Amniotic epithelial cell (primary cell): ENCODE measurements at regions not wholly inside any gene's neighbourhood (a gene's known extent, or its start where the extent isn't known, plus 50 kb on each side); places are given as distances from the start of the nearest gene placed in this dataset.

ENCODE experiments used
- DNase-seq: peaks from one replicate; pipeline ENCODE4 v3.0.0-alpha.2; 2010; ENCODE audit warnings: low read depth

DNA sequence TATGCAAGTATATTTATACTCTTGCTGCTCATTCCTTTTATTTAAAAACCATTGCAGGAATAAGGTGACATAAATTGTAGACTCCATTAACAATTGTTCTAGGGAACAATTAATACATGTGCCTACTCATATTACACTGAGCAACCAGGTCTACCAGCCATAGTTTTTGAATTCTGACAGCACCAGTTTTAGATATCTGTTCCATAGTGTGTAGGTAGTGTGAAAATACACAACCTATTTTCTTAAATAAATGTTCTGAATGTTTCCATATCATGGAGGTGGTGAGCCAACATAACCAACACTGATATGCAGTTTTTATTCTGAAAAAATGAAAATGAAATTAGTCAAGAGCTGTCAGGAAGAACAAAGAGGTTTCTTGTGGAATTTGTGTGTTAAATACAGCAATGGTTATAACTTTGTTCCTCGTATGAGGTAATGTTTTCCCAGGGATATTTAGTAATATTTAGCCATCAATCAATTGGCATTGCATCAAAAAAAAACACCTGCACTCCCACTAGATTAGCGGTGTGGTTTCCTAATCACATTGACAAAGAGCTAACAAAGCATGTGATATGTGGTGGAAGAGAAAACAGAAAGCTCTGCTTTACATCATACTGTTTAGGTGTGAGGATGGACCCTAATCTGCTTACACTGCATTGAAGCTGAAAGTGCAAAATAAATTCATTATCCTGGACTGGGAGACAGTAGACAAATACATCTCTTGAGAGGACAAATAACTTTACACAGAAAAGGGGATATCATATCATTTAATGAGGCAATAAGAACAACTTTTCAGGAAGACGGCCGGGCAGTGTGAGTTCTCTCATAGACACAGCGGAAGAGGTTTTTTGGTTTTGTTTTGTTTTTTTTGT is 369.5 kb upstream of the THBS1 start:
- no peak for DNase-seq

DNA sequence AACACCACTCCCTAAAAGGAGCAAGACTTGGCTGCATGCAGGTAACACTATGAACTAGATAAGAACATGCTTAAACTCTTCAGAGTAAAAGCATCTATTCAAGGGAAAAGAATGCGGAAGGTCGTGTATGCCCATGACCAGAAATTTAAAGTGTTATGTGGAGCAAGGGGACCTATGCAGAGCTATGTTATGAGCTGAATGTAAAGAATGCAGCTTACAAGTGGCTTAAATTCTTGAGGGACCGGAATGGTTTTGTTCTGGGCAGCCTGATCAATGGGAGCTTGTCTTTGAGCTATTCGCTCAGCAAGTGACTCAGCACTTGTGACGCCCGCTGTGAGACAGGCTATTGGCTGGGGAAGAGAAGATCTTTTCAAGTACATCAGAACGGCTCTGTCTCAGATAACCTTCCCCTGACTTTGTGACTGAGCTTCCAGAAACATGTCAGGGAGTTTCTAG is 367.5 kb upstream of the THBS1 start:
- DNase-seq, result peak; percentile 83

DNA sequence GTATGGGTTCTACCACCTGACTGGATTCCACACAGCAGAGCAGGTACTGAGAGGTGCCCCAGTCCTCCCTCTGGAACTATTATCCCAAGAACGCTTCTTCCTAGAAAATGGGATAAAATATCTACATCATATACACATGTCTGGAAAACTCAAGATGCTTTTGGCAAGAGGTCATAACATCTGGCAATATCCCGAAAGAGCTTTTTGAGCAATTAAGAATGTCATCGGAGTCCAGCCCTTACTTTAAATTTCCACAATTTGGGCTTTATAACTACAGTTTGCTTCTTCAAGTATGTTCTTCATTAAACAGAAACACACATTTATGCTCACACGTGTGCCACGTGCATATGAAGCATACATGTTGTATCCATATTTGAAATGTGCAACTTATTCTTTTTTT is 365.9 kb upstream of the THBS1 start:
- no peak for DNase-seq

DNA sequence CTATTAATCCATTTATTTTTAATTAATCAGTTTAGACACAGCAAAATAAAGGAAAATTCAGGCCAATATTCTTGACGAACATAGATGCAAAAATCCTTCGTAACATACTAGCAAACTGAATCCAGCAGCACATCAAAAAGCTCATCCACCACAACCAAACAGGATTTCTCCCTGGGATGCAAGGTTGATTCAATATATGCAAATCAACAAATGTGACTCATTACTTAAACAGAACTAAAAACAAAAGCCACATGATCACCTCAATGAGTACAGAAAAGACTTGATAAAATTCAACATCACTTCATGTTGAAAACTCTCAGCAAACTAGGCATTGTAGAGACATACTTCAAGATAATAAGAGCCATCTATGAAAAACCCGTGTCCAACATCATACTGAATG is 364.1 kb upstream of the THBS1 start:
- no peak for DNase-seq

DNA sequence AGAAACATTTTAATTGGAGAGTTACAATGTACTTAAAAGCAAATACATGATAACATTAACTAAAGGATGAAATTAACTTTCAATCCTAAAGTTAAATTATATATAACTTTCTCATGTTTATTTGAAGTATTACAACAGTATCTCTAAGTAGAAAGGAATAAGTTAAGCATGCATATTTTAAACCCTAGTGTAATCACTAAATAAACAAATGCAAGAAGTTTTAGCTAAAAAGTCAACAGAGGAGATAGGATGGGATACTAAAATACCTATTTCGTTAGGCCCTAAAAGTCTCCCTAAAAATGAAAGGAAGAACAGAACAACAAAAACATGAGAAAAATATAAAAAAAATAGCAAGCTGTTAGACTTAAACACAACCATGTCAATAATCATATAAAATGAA is 361.3 kb upstream of the THBS1 start:
- no peak for DNase-seq

DNA sequence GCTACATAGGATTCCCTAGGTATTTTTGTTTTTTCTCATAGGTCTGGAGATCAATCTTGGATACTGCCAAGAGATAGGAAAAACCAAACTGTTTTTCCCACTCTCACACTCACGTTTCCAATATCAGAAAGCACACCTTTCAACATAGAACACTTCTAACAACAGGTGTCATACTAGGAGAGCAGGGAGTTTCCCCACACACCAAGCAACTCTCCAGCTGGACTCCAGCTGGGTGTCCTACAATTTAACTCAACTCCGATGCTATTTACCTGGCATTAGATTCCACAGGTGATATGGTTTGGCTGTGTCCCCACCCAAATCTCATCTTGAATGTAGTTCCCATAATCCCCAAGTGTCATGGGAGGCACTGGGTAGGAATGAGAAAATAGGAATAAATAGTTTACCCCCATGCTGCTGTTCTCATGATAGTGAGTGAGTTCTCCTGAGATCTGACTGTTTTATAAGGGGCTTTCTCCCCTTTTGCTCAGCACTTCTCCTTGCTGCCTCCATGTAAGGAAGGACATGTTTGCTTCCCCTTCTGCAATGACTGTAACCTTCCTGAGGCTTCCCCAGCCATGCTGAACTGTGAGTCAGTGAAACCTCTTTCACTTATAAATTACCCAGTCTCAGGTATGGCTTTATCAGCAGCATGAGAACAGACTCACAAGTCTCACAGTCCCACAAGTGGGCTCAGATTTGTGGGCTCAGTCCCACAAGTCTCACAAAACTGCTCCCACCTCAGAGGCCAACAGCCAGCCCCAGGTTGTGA is 354.5 kb upstream of the THBS1 start:
- no peak for DNase-seq

DNA sequence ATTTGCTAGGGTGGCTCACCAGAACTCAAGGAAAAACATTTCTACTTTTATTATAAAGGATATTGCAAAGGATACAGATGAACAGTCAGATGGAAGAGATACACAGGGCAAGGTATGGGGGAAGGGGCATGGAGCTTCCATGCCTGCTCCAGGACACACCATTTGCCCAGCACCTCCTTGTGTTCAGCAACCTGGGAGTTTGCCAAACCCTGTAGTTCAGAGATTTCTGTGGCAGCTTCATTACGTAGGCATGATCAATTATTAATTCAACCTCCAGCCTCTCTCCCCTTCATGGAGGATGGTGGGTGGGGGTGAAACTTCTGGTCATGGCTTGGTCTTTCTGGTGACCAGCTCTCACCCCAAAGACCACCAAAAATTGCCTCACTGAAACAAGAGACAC is 353.9 kb upstream of the THBS1 start:
- DNase-seq, result no peak

DNA sequence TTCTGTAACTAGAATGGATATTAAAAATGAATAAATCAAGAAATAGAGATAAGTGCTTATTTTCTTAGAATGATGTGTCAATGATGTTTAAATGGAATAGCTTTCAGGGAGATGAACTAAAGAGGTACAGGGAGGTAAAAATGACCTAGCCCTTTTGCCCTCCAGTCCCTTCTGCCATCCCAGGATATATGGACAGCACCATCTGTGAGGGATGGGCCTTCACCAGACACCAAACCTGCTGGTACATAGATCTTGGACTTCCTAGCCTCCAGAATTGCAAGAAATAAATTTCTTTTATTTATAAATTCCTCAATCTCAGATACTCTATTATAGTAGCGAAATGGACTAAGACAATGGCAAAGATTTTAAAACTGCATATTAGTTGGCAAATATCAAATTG is 352.0 kb upstream of the THBS1 start:
- no peak for DNase-seq

DNA sequence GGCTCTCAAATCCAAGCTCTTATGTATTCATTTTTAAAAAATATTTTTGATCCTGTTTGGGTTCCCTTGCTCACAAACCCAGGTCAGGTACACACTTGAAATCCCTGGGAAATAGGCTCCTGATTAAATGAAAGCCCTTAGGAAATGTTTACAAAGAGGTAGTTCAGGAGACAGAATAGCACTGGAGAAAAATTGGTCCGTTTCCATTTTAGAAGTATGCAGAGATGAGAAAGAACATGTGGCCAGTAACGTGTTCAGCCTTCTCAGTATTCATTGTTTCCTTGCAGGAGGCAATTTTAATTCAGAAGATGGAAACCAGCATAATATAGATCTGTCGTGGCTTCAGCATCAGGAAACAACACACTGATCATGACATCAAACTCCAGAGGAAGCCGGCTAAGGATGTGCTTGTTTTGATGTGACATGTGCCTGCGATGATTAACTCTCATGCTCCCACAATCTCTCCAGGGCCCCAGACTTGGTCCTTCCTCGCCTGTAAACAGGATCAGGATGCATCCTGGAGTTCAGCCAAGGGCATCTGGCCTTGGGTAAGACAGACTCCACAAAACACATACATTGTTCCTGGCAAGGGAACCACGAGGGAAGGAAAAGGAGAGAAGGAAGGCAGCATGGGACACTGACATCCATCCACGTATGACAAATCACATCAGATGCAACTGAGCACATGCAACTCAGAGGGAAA is 350.5 kb upstream of the THBS1 start:
- peak; percentile 59 for DNase-seq

DNA sequence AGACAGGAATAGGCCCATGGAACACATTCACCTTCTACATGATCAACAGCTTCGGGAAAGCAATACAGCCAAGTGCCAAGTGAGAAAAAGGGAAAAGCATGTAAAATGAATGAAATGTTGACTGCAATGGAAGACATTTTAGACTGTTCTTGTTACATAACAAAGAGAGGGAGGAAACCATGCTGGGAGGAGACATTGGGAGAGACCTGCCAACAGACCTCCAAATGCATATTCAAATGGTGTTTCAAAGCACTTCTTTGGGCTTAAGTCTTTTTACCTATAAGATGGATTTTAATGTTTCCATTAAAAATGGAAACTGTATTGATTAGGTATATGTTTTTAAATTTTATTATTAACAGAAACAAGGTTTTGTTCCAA is 350.0 kb upstream of the THBS1 start:
- DNase-seq, result no peak

DNA sequence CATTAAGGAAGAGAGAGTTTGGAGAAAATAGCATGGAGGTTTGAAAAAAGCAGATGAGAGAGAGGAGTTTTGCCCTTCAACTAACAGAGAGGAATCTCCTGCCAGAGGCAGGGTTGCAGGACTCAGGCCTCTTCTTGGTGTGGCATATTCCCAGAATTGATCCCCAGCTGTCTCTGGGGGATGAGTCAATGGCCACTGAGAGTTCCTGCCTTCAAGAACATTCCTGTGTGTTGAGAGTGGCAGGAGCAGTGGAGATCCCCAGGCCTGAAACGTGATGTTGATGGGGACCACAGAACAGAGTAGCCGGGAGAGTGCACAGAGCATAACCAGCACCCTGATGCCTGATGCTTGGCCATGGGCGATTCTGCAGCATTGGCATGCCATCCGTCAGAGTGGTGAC is 348.4 kb upstream of the THBS1 start:
- DNase-seq, result peak; percentile 65

DNA sequence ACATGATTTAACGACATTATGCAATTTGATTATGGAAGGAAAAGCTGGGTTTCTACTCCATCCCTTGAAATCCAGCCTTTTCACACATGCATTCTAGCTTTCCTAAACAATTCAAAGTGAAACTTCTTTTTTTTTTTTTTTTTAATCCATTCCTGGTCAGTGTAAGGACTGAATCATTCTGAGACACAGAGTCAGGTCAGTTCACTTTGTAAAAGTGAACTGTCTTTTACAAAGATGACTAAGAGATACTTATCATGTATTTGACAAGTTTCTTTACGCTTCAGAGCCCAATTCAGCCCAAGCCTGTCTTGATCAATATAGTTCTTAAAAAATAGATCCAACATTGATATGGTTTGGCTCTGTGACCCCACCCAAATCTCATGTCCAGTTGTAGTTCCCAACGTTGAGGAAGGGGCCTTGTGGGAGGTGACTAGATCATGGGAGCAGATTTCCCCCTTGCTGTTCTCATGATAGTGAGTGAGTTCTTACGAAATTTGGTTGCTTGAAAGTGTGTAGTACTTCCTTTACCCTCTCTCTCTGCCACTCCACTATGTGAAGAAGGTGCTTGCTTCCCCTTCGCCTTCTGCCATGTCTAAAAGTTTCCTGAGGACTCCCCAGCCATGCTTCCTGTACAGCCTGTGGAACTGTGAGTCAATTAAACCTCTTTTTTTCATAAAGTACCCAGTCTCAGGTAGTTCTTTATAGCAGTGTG is 345.6 kb upstream of the THBS1 start:
- peak; percentile 63 for DNase-seq

DNA sequence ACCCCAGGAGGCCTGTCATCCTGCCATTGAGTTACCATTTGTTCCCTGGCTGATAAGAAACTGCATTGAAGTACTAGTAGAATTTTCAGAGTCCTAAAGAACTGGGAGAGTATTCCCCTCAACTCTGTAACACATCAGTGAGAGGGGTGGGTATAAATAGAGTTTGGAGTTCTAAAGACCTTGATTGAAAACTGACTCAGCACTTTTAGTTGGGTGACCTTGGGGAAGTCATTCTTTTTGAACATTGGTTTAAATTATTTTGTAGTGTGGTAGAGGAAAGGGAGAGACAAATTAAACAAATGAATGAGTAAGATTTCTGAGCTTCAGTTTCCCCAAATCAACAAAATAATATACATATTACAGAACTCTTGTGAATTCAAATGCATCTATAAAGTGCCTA is 344.5 kb upstream of the THBS1 start:
- no peak for DNase-seq

DNA sequence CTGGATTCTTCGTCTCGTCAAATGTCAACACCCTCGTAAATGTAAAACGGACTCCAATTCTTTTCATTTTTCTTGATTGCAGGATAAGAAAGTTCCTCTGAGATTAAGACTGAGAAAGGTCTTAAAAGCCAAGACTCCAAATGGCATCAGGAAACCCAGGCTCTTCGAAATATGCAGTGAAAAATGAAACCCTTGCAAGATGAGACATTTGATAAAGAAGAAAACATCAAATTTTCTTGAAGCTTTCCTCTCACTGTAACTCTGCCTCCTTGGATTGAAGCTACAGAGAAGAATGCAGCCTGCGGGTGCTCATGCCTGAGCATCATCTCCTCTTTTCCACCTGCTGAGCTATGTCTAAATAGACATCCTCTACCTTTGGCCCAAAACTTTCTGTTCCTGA is 342.4 kb upstream of the THBS1 start:
- no peak for DNase-seq

DNA sequence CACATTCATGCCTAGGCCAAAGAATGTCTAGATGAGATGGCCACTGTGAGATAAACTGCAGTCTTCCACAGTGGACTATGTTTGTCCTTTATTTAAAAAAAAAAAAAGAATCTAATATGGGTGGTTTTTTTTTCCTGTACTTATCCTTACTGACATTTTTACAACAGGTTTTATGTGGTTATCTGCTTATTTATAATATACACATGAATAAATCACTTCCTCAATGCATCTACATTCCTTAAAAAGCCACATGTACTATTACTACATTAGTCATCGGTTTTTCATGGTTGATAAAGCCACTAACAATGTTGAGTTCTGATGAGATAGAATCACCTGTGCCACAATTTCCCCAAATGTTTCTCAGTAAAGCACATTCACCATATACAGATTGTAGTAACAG is 341.3 kb upstream of the THBS1 start:
- peak; percentile 67 for DNase-seq

DNA sequence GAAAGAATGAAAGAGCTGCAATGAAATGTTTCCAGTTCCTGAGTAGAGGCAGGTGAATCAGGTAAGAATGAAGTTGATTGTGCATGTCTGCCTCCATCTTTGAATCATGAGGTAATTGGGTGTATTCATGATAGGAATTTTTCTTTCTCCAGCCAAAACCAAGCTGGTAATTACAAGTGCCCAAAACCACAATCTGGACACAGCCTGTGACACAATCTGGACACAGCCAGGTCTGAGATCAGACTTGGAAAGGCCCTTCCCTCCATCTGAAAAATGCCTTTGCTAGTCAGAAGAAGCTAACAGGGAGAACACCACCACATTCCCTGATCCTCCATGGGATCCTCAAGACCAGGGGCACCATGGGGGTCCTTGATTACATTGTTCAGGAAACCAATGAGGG is 338.5 kb upstream of the THBS1 start:
- peak; percentile 23 for DNase-seq

DNA sequence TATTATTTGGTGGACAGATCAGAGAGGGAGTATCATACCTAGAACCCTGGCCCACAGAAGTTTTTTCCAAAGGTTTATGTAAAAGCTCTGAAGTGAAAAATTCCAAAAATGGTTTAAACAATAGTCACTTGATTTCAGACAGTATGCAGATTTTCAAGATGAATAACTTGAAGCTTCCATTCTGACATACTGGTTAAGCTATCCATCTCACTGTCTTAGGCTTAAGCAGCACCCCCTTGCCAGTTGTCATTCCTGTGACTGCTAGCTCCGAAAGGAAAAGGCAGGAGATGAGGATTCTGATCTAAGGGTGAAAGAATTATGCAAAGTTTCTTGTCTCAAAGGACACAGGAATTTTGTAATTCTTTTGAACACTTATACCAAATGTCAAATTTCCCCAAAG is 337.5 kb upstream of the THBS1 start:
- no peak for DNase-seq

DNA sequence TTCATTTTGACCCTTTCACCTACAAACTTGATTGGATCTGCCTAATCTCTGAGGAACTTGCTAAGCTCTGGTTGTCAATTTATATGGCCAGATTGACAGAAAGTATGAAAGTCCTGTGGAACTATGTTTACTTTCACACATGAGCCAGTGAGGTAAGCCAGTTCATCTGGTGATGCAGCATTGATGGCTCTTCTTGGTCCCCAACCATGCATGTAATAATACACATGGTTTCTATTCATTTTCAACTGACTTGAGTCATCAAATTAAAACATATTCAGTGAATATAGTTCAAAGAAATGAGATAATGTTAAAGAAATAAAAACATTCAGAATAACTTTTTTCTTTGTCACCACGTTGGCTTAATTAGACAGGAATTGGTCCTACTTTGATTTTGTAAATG is 336.1 kb upstream of the THBS1 start:
- DNase-seq, result no peak

DNA sequence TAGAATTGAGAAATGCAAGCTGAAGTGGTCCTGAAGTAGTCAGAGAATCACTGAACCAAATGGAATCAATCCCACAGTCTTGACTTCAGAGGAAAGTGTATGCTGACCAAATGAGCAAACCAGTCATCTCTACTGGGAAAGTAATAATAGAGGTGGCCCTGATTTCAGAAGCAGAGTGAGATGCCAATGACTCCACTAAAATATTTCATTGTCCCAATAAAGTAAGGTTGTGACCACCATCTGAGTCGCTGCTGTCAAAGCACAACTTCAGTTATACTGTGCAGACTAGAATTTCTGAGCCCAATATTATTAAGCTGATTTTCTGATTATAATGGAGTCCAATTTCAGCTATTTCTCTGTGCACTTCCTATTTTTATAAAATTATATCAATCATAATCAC is 334.4 kb upstream of the THBS1 start:
- DNase-seq, result no peak

DNA sequence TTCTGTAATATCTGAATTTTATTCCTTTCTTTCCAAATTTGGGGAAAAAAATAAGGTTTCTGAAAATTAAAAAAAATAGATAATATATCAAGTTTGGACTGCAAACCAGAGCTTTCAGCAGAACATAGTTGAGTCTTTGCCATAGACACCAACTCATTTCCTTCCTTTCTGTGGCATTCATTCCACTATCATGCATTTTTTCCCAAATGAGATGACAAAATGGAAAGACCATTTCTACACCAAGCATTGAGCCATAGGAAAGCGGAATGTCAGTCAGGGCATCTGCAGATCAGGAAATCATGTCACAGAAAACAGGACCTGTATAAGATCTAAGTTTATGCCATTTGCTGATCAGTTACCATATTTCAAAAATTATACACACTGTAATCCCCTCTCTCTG is 333.3 kb upstream of the THBS1 start:
- no peak for DNase-seq

DNA sequence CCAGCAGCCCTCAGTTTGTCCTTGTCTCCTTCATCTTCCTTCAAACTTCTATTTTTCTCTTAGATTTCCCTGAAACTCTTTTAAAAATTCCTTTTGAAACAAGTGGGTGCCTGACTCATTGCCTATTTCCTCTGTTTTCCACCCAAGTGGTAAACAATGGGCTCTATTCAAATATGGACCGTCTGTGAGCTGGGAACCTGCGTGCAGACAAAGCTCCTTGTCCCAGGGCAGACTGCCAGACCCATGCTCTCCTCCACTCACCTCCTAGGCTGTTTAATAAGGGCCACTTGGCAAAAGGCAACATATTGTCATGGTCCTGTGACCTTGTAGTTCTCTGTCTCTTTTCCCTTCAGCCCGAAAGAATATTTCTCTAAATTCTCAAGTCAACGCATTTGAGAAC is 332.7 kb upstream of the THBS1 start:
- no peak for DNase-seq

DNA sequence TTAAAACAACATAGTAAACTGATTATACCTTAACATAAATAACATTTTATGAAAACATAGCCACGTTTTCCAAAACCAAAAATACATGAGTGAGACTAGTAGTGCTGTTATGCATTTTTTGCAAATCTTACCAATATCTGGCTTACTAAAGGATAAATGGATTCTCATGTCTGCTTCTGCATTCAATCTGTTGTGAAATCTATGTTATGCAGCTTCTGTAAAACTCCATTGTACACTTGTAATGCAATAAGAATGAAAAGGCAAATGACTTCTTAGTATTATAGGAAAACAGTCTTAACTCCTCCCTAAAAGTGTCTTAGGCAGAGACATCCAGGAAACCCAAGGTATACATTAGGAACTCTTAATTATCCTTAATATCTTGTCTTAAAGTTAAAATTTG is 330.9 kb upstream of the THBS1 start:
- DNase-seq, result no peak
